ENCODE measurements at regions not wholly inside any gene's neighbourhood (a gene's known extent, or its start where the extent isn't known, plus 50 kb on each side); places are given as distances from the start of the nearest gene placed in this dataset.

DNA sequence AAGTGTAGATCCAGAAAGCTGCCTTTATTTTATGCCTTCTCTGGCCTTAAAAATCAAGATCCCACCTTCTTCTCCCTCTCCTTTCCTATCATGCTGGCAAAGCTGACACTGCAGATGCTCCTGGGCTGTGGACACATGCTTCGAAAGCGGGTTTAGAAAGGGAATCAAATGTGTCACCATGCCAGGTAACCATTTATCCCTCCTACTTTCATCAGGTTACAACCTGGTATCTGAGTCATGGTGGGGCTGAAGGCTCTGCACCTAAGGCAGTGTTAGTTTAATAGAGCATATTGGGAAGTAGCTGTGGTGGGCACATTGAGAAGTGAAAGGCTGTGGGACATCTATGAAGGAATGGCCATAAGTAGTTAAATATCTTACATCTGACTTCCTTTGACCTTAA is 69.8 kb downstream of the GJA1 start:
- Histone ChIP-seq H3K27me3 (replicated peaks in 1 of 2; ENCODE audit: control insufficient read depth in 2 of 2, insufficient read depth in 2 of 2, low read length in 1 of 2) (no peaks in the 10 kb centered on the region), H3K79me2 (ENCODE audit: control insufficient read depth, insufficient read depth, low read length) (no peaks in the 10 kb centered on the region), H3K9me3 (replicated peaks; ENCODE audit: control insufficient read depth, insufficient read depth, low read length) (no peaks in the 10 kb centered on the region), H3K27ac (ENCODE audit: control insufficient read depth, insufficient read depth) (no peak overlapping the region), H3K4me3 (no peak overlapping the region), H3K4me2 (ENCODE audit: control insufficient read depth, insufficient read depth) (no peak overlapping the region), H3K9ac (ENCODE audit: control insufficient read depth, insufficient read depth, low read length) (no peak overlapping the region), H3K4me1 (ENCODE audit: control insufficient read depth, insufficient read depth, low read length) (no peaks in the 10 kb centered on the region), H4K20me1 (ENCODE audit: control insufficient read depth, insufficient read depth) (no peaks in the 10 kb centered on the region), H2AFZ (ENCODE audit: control insufficient read depth, low read depth, low read length) (no peak overlapping the region), H3K36me3 (ENCODE audit: control insufficient read depth in 2 of 2, insufficient read depth in 2 of 2, low read length in 1 of 2) (no peaks in the 10 kb centered on the region)
- RAD21 ChIA-PET (ENCODE audit: unreplicated experiment): no interaction called here
- 0% methylated on average over 2 of the region's 2 CpGs for WGBS (ENCODE audit: insufficient coverage, insufficient replicate concordance, low lambda C conversion rate, missing lambda C conversion rate)
- intact Hi-C loops (cut with micrococcal nuclease; ENCODE audit: unreplicated experiment) (no loop called here), in situ Hi-C loops (cut with MboI) (no loop called here)
- CTCF ChIA-PET: interaction anchor here (0.7 to 1.5 kb wide), 2 partner anchors 12 to 157 kb away, joined by 3 read pairs; no protein-coding TSS in a partner anchor
- no peak for DNase-seq (ENCODE audit: low read depth, low spot score)
- BruUV-seq (replicated peaks): no TSS peak
- no peak for FAIRE-seq
- ATAC-seq: no peak
- SMC1A ChIA-PET (ENCODE audit: uncharacterized antibody, unreplicated experiment): no interaction called here
- POLR2A ChIA-PET: no interaction called here
- TF ChIP-seq SMAD5 (IDR thresholded peaks at IDR 0.05; ENCODE audit: low read depth) (no peak), SMARCA5 (IDR thresholded peaks at IDR 0.05) (no peak), CREM (IDR thresholded peaks at IDR 0.05; ENCODE audit: low read depth) (no peak), SMC3 (IDR thresholded peaks at IDR 0.05; ENCODE audit: borderline replicate concordance, low read length) (no peak), BCL11A (IDR thresholded peaks at IDR 0.05; ENCODE audit: low read depth, low read length) (no peak), CHD4 (IDR thresholded peaks at IDR 0.05) (no peak), HCFC1 (IDR thresholded peaks at IDR 0.05; ENCODE audit: low read length) (no peak), EED (IDR thresholded peaks at IDR 0.05; ENCODE audit: low read depth) (no peak), ATF7 (IDR thresholded peaks at IDR 0.05; ENCODE audit: low read depth) (no peak), CHD2 (IDR thresholded peaks at IDR 0.05; ENCODE audit: borderline replicate concordance, low read depth, low read length) (no peak)
- TF ChIP-seq, protein P1, sequence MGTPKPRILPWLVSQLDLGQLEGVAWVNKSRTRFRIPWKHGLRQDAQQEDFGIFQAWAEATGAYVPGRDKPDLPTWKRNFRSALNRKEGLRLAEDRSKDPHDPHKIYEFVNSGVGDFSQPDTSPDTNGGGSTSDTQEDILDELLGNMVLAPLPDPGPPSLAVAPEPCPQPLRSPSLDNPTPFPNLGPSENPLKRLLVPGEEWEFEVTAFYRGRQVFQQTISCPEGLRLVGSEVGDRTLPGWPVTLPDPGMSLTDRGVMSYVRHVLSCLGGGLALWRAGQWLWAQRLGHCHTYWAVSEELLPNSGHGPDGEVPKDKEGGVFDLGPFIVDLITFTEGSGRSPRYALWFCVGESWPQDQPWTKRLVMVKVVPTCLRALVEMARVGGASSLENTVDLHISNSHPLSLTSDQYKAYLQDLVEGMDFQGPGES (IDR thresholded peaks at IDR 0.05): no peak
- TF ChIP-seq, protein P2, sequence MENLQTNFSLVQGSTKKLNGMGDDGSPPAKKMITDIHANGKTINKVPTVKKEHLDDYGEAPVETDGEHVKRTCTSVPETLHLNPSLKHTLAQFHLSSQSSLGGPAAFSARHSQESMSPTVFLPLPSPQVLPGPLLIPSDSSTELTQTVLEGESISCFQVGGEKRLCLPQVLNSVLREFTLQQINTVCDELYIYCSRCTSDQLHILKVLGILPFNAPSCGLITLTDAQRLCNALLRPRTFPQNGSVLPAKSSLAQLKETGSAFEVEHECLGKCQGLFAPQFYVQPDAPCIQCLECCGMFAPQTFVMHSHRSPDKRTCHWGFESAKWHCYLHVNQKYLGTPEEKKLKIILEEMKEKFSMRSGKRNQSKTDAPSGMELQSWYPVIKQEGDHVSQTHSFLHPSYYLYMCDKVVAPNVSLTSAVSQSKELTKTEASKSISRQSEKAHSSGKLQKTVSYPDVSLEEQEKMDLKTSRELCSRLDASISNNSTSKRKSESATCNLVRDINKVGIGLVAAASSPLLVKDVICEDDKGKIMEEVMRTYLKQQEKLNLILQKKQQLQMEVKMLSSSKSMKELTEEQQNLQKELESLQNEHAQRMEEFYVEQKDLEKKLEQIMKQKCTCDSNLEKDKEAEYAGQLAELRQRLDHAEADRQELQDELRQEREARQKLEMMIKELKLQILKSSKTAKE (IDR thresholded peaks at IDR 0.05; ENCODE audit: low read depth, poor library complexity, severe bottlenecking): no peak
- TF ChIP-seq, protein P3, sequence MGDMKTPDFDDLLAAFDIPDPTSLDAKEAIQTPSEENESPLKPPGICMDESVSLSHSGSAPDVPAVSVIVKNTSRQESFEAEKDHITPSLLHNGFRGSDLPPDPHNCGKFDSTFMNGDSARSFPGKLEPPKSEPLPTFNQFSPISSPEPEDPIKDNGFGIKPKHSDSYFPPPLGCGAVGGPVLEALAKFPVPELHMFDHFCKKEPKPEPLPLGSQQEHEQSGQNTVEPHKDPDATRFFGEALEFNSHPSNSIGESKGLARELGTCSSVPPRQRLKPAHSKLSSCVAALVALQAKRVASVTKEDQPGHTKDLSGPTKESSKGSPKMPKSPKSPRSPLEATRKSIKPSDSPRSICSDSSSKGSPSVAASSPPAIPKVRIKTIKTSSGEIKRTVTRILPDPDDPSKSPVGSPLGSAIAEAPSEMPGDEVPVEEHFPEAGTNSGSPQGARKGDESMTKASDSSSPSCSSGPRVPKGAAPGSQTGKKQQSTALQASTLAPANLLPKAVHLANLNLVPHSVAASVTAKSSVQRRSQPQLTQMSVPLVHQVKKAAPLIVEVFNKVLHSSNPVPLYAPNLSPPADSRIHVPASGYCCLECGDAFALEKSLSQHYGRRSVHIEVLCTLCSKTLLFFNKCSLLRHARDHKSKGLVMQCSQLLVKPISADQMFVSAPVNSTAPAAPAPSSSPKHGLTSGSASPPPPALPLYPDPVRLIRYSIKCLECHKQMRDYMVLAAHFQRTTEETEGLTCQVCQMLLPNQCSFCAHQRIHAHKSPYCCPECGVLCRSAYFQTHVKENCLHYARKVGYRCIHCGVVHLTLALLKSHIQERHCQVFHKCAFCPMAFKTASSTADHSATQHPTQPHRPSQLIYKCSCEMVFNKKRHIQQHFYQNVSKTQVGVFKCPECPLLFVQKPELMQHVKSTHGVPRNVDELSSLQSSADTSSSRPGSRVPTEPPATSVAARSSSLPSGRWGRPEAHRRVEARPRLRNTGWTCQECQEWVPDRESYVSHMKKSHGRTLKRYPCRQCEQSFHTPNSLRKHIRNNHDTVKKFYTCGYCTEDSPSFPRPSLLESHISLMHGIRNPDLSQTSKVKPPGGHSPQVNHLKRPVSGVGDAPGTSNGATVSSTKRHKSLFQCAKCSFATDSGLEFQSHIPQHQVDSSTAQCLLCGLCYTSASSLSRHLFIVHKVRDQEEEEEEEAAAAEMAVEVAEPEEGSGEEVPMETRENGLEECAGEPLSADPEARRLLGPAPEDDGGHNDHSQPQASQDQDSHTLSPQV (IDR thresholded peaks at IDR 0.05): no peak
- TF ChIP-seq, protein P4, sequence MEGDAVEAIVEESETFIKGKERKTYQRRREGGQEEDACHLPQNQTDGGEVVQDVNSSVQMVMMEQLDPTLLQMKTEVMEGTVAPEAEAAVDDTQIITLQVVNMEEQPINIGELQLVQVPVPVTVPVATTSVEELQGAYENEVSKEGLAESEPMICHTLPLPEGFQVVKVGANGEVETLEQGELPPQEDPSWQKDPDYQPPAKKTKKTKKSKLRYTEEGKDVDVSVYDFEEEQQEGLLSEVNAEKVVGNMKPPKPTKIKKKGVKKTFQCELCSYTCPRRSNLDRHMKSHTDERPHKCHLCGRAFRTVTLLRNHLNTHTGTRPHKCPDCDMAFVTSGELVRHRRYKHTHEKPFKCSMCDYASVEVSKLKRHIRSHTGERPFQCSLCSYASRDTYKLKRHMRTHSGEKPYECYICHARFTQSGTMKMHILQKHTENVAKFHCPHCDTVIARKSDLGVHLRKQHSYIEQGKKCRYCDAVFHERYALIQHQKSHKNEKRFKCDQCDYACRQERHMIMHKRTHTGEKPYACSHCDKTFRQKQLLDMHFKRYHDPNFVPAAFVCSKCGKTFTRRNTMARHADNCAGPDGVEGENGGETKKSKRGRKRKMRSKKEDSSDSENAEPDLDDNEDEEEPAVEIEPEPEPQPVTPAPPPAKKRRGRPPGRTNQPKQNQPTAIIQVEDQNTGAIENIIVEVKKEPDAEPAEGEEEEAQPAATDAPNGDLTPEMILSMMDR (IDR thresholded peaks at IDR 0.05 in 2 of 3, conservative IDR thresholded peaks at IDR 0.05 in 1 of 3; ENCODE audit: control insufficient read depth in 2 of 3, extremely low read depth in 1 of 3, insufficient read depth in 1 of 3, low read depth in 3 of 3, low read length in 3 of 3): no peak

Data from GM12878 (cell line).